HG02610 (cell line): ENCODE measurements at regions not wholly inside any gene's neighbourhood (a gene's known extent, or its start where the extent isn't known, plus 50 kb on each side); places are given as distances from the start of the nearest gene placed in this dataset.
A peak's percentile ranks its signal among the peaks of the same experiment; 100 is the strongest.
"Not testable (repeated sequence)": the region's sequence is repeated elsewhere in the genome, so short reads cannot be mapped to it uniquely, and the experiment has no call there.

Experiments
- ATAC-seq: cut with Tn5 transposase; IDR thresholded peaks from one replicate; pipeline ENCODE4 v1.9.1; 2021; ENCODE audit warnings: mild to moderate bottlenecking, moderate library complexity; ENCODE audit not compliant: unreplicated experiment

GRCh38 chr17:64730023-64730422 is 67.9 kb upstream of the SMURF2 start:
- ATAC-seq = not testable (repeated sequence)

DNA sequence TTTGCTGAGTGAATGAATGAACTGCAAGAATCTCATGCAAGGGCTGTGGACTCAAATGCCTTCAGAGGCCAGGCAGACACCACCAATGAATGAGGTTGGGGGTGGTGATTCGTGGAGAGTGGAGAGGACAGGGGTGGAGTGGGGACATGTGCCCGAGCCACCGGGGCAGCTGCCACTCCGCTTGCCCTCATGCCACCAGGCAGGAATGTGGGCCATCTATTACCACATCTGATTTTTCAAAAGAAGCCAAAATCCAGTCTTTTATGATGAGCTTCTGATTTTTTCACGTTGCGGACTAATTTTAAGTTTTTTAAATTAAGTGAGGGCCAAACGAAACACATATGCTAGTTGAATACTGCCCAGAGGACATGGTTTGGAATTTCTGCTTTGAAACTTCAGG is 67.1 kb upstream of the SMURF2 start:
- ATAC-seq = no peak

- ATAC-seq = no peak
Observed at GRCh38 chr17:64728041-64728695, 66.1 kb upstream of the SMURF2 start.

- not testable (repeated sequence) for ATAC-seq
Observed at GRCh38 chr17:64726025-64726424, 63.9 kb upstream of the SMURF2 start.

GRCh38 chr17:64724246-64724645 is 62.1 kb upstream of the SMURF2 start:
- ATAC-seq = not testable (repeated sequence)

GRCh38 chr17:64723781-64724180 is 61.7 kb upstream of the SMURF2 start:
- no peak for ATAC-seq

DNA sequence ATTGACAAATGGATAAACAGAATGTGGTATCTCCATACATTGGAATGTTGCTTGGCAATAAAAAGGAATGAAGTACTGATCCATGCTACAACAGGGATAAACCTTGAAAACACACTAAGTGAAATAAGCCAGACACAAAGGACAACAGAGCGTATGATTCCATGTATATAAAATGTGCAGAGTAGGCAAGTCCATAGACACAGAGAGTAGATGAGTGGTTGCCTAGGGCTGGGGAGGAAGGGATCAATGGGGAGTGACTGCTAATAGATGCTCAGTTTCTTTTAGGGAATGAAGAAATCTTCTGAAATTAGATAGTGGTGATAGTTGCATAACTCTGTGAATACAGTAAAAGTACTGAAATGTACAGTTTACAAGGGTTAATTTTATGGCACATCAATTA is 59.4 kb upstream of the SMURF2 start:
- not testable (repeated sequence) for ATAC-seq

DNA sequence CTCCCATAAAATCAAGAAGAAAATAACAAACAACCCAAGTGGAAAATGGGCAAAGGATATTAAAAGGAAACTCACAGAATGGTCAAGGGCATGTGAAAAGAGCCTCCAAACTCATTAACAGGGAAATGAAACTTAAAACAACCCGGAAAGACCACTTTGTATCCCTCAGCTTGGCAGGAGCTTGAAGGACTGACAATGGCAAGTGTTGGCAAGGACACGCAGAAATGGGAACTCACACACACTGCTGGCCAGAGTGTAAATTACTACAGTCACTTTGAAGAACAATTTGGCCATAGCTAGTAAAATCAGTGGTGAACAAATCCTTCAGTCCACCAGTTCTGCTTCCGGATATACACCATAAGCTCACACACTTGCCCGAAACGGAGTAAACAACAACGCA is 58.1 kb upstream of the SMURF2 start:
- not testable (repeated sequence) for ATAC-seq

DNA sequence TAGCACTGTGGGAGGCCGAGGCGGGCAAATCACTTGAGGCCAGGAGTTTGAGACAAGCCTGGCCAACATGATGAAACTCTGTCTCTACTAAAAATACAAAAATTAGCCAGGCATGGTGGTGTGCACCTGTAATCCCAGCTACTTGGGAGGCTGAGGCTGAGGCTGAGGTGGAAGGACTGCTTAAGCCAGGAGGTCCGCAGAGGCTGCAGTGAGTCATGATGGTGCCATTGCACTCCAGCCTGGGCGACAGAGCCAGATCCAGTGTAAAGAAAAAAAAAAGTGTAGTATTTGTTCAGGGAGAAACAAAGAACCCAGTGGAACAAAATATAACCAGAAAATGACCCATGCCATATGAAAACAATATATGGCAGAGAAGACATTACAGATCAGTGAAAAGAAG is 57.4 kb upstream of the SMURF2 start:
- ATAC-seq = not testable (repeated sequence)

- not testable (repeated sequence) for ATAC-seq
Observed at GRCh38 chr17:64718816-64719215, 56.7 kb upstream of the SMURF2 start.

- ATAC-seq = no peak
Observed at GRCh38 chr17:64718058-64718457, 56.0 kb upstream of the SMURF2 start.

- not testable (repeated sequence) for ATAC-seq
Observed at GRCh38 chr17:64716496-64716895, 54.4 kb upstream of the SMURF2 start.

DNA sequence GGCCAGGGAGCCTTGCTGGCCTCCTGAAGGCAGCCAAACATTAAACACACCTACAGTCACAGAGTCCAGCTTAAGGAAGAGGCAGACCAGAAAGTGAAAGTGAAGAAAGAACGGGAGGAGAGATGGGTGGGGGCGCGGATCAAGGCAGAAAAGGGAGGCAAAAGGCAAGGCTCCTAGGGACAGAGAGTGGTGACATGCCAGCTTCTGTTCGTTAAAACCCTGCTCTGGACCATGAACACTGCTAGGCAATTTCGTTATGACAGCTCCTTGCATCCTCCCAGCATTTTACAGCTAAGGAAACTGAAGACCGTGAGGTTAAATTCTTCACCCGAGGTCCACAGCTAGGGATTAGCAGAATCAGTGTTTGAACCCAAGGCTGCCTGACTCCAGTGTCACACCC is 51.7 kb upstream of the SMURF2 start:
- ATAC-seq = not testable (repeated sequence)

DNA sequence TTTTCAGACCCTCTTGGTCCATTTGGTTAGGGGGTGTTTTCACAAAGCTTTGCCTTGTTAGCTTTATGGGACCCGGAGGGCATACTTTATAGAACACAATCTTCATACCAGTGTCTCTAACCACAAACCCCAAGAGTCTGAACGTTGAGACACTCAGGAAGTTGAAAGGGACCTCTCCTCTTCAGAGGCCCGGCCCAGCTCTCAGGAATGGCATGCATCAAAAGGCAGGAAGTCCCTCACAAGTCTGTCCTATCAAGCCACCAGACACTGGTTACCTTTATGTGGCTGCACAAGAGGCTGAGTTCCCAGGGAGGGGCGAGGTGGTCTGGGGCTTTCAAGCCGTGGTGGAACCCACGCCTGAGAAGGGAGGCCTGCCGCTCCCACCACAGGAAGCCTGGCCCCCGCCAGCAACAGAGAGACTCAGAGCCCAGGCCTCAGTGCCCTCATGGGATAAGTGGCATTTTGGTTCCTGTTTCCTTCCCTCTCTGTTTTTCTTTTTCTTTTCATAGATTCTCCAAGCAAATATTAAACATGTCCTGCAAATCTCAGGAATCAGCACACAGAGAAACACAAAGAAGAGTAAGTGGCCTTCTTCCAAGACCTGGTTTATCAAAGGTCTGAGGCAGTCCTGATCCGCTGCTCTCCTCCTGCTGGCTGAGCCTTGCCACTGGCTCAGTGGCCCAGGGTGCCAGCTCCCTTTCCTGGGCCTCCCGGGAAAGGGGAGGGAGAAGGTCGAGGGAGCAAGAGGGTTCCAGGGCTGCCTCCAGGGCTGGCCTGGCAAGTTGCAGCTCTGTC is 50.6 kb upstream of the SMURF2 start:
- ATAC-seq = peak; percentile 89
